ENCODE measurements at regions not wholly inside any gene's neighbourhood (a gene's known extent, or its start where the extent isn't known, plus 50 kb on each side); places are given as distances from the start of the nearest gene placed in this dataset.

DNA sequence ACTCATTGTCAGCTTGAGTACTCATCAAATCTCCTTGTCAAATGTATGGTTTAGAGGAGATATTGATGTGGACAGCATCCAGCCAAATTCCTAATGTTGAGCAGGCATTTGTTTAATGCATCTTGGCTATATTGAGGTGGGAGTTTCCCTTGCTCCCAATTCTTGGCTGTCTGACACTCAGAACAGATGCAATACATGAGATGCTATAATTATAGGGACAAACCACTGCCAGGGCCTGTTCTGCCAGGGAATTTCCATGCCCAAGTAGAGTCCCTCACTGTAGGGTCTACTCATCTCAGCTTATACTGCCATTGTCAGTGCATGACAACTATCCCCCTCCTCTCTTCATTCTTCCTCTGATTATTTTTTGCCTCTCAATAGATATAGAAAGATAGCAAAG, 392.0 kb upstream of the KCNN2 start:
- Histone ChIP-seq H4K20me1 (ENCODE audit: insufficient read depth) (no peaks in the 10 kb centered on the region), H3K27ac (no peak overlapping the region), H3K9me3 (ENCODE audit: low read depth) (no peaks in the 10 kb centered on the region), H3K4me2 (ENCODE audit: unreplicated experiment) (no peak overlapping the region), H3K36me3 (ENCODE audit: low read depth) (no peaks in the 10 kb centered on the region), H2AFZ (no peak overlapping the region), H3K4me3 (no peak overlapping the region), H3K9ac (no peak overlapping the region), H3K4me1 (ENCODE audit: insufficient read depth) (no peaks in the 10 kb centered on the region), H3K79me2 (ENCODE audit: insufficient read depth) (no peaks in the 10 kb centered on the region), H3K9me2 (ENCODE audit: insufficient read depth) (no peaks in the 10 kb centered on the region), H3K27me3 (replicated peaks; ENCODE audit: insufficient read depth) (no peaks in the 10 kb centered on the region), H3F3A (ENCODE audit: insufficient read depth) (no peaks in the 10 kb centered on the region)
- in situ Hi-C loops (cut with MboI): no loop called here
- no peak for DNase-seq
- no peak for TF ChIP-seq EZH2phosphoT487 (IDR thresholded peaks at IDR 0.05; ENCODE audit: insufficient read depth, low read depth)
- no peak for TF ChIP-seq EZH2 (IDR thresholded peaks at IDR 0.05; ENCODE audit: insufficient read depth, poor library complexity, severe bottlenecking)

DNA sequence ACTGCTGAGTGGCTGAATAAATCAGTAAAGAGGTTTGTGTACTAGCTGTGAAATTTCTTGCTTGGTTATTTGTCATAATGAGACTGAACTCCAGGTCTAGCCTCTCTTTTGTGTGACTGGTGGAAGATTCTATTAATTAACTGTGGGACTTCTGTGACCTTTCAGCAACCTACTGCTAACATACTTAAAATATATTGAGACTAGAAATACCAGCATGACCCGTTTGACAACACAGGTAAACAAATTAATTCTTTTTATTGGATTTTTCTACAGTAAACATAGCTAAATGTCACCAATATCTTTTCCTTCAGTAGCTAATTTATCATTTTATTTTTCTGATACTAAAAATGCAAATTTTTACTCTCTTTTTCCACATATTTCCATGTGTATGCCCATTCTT, 390.4 kb upstream of the KCNN2 start:
- no peak overlapping the region for H3K9ac ChIP-seq
- no peaks in the 10 kb centered on the region for H3K27me3 ChIP-seq (replicated peaks; ENCODE audit: insufficient read depth)
- H3K9me3 ChIP-seq (ENCODE audit: low read depth): no peaks in the 10 kb centered on the region
- no peak overlapping the region for H2AFZ ChIP-seq
- H3K4me1 ChIP-seq (ENCODE audit: insufficient read depth): no peaks in the 10 kb centered on the region
- H4K20me1 ChIP-seq (ENCODE audit: insufficient read depth): no peaks in the 10 kb centered on the region
- no peaks in the 10 kb centered on the region for H3K9me2 ChIP-seq (ENCODE audit: insufficient read depth)
- no peak for DNase-seq
- H3F3A ChIP-seq (ENCODE audit: insufficient read depth): no peaks in the 10 kb centered on the region
- no peak overlapping the region for H3K27ac ChIP-seq
- H3K79me2 ChIP-seq (ENCODE audit: insufficient read depth): no peaks in the 10 kb centered on the region
- no peak overlapping the region for H3K4me3 ChIP-seq
- H3K36me3 ChIP-seq (ENCODE audit: low read depth): no peaks in the 10 kb centered on the region
- in situ Hi-C loops (cut with MboI): no loop called here
- TF ChIP-seq EZH2 (IDR thresholded peaks at IDR 0.05; ENCODE audit: insufficient read depth, poor library complexity, severe bottlenecking): no peak
- WGBS, 2 experiments (ENCODE audit: low coverage in 1 of 2, low lambda C conversion rate in 2 of 2, missing lambda C conversion rate in 2 of 2): 0 to 2% methylated on average over 1 of the region's 1 CpG
- no peak overlapping the region for H3K4me2 ChIP-seq (ENCODE audit: unreplicated experiment)

DNA sequence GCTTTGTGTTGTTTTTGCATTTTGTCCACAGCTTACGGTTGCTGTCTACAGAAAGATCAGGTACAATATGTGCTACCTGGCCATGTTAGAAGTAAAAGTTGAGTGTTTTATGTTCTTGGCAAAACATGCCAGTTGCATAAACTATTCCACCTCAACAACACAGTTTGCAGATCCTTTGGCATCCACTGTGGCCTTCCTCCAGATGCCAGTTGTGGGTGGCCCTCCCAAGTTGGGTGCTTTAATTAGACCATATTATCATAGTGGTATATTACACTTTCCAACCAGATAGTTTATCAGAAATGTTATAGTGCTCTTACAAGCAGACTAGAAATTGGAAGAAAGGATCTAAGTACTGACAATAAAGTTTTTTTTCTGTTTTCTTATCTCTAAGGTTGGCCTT, 386.9 kb upstream of the KCNN2 start:
- in situ Hi-C loops (cut with MboI): no loop called here

DNA sequence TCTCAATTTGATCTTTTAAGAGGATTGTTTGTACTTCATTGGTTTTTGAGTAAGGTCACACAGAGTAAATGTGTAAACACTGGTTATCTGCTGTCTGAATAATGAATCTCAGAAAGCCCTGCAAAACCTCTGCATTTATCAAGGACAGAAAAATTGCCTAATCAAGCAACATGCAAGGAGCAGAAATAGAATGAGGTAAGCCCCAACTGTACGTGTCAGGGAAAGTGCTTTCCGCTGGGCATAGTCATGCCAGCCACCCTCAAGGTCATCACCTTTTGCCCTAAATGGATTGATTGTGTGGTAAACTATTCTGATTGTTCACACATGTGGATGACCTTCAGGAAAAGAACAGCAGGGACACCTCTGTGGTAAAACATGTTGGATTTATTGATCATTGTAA, 376.9 kb upstream of the KCNN2 start:
- Histone ChIP-seq H3K4me1 (ENCODE audit: insufficient read depth) (no peaks in the 10 kb centered on the region), H3K4me2 (ENCODE audit: unreplicated experiment) (no peak overlapping the region), H3K9me3 (ENCODE audit: low read depth) (no peaks in the 10 kb centered on the region), H3K36me3 (ENCODE audit: low read depth) (no peaks in the 10 kb centered on the region), H3K27ac (no peak overlapping the region), H3K79me2 (ENCODE audit: insufficient read depth) (no peaks in the 10 kb centered on the region), H3K9me2 (ENCODE audit: insufficient read depth) (no peaks in the 10 kb centered on the region), H3F3A (ENCODE audit: insufficient read depth) (no peaks in the 10 kb centered on the region), H4K20me1 (ENCODE audit: insufficient read depth) (no peaks in the 10 kb centered on the region), H2AFZ (no peak overlapping the region), H3K4me3 (no peak overlapping the region), H3K9ac (no peak overlapping the region), H3K27me3 (replicated peaks; ENCODE audit: insufficient read depth) (no peaks in the 10 kb centered on the region)
- 35 to 40% methylated on average over 2 of the region's 2 CpGs for WGBS, 2 experiments (ENCODE audit: low coverage in 1 of 2, low lambda C conversion rate in 2 of 2, missing lambda C conversion rate in 2 of 2)
- no peak for TF ChIP-seq EZH2phosphoT487 (IDR thresholded peaks at IDR 0.05; ENCODE audit: insufficient read depth, low read depth)
- no peak for TF ChIP-seq EZH2 (IDR thresholded peaks at IDR 0.05; ENCODE audit: insufficient read depth, poor library complexity, severe bottlenecking)
- in situ Hi-C loops (cut with MboI): no loop called here
- no peak for DNase-seq

More for the DNA sequence above, 386.9 kb upstream of the KCNN2 start:
- Histone ChIP-seq H3K4me1 (ENCODE audit: insufficient read depth) (no peaks in the 10 kb centered on the region), H3K27me3 (replicated peaks; ENCODE audit: insufficient read depth) (no peaks in the 10 kb centered on the region), H3K4me3 (no peak overlapping the region), H3K9me3 (ENCODE audit: low read depth) (no peaks in the 10 kb centered on the region), H3K9ac (no peak overlapping the region), H3K4me2 (ENCODE audit: unreplicated experiment) (no peak overlapping the region), H2AFZ (no peak overlapping the region), H3K79me2 (ENCODE audit: insufficient read depth) (no peaks in the 10 kb centered on the region), H3K36me3 (ENCODE audit: low read depth) (no peaks in the 10 kb centered on the region), H3K9me2 (ENCODE audit: insufficient read depth) (no peaks in the 10 kb centered on the region), H3K27ac (no peak overlapping the region), H4K20me1 (ENCODE audit: insufficient read depth) (no peaks in the 10 kb centered on the region), H3F3A (ENCODE audit: insufficient read depth) (no peaks in the 10 kb centered on the region)
- WGBS, 2 experiments (ENCODE audit: low coverage in 1 of 2, low lambda C conversion rate in 2 of 2, missing lambda C conversion rate in 2 of 2): 16 to 38% methylated on average over 1 of the region's 1 CpG
- TF ChIP-seq EZH2phosphoT487 (IDR thresholded peaks at IDR 0.05; ENCODE audit: insufficient read depth, low read depth): no peak
- no peak for TF ChIP-seq EZH2 (IDR thresholded peaks at IDR 0.05; ENCODE audit: insufficient read depth, poor library complexity, severe bottlenecking)
- DNase-seq: no peak

DNA sequence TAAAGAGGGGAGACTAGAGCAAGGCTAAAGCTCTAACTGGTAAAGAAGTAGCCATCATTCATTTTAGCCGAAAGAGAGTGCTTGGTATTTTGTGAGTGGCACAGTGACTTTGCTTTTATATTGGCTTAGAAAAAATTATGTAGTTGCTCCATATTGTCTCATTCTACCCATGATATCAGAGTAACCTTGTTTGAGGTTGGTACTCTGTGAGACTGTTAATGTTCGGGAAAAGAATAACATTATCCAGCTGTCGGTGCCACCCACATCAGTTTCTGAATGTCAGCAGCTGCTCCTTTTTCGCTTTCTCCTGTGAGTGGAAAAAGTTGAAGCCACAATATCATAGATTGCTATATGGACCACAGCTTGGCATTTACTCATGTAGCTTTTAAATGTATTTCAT, 376.4 kb upstream of the KCNN2 start:
- WGBS, 2 experiments (ENCODE audit: low coverage in 1 of 2, low lambda C conversion rate in 2 of 2, missing lambda C conversion rate in 2 of 2): 32 to 35% methylated on average over 4 of the region's 4 CpGs
- no peaks in the 10 kb centered on the region for H3K9me3 ChIP-seq (ENCODE audit: low read depth)
- DNase-seq: no peak
- H3K9me2 ChIP-seq (ENCODE audit: insufficient read depth): no peaks in the 10 kb centered on the region
- no peaks in the 10 kb centered on the region for H3K79me2 ChIP-seq (ENCODE audit: insufficient read depth)
- H3K4me3 ChIP-seq: no peak overlapping the region
- H3K9ac ChIP-seq: no peak overlapping the region
- TF ChIP-seq EZH2 (IDR thresholded peaks at IDR 0.05; ENCODE audit: insufficient read depth, poor library complexity, severe bottlenecking) (no peak), EZH2phosphoT487 (IDR thresholded peaks at IDR 0.05; ENCODE audit: insufficient read depth, low read depth) (no peak)
- H3K27ac ChIP-seq: no peak overlapping the region
- no peak overlapping the region for H3K4me2 ChIP-seq (ENCODE audit: unreplicated experiment)
- H3K36me3 ChIP-seq (ENCODE audit: low read depth): no peaks in the 10 kb centered on the region
- no peaks in the 10 kb centered on the region for H4K20me1 ChIP-seq (ENCODE audit: insufficient read depth)
- in situ Hi-C loops (cut with MboI): no loop called here
- H3K4me1 ChIP-seq (ENCODE audit: insufficient read depth): no peaks in the 10 kb centered on the region
- no peaks in the 10 kb centered on the region for H3K27me3 ChIP-seq (replicated peaks; ENCODE audit: insufficient read depth)
- H3F3A ChIP-seq (ENCODE audit: insufficient read depth): no peaks in the 10 kb centered on the region
- no peak overlapping the region for H2AFZ ChIP-seq
